ENCODE measurements at regions not wholly inside any gene's neighbourhood (a gene's known extent, or its start where the extent isn't known, plus 50 kb on each side); places are given as distances from the start of the nearest gene placed in this dataset.
"Not testable (repeated sequence)": the region's sequence is repeated elsewhere in the genome, so short reads cannot be mapped to it uniquely, and the experiment has no call there.

GRCh38 chr17:65312718-65313377 lies 175.7 kb downstream of the RGS9 start:
- Histone ChIP-seq H3K9ac (ENCODE audit: low read length in 2 of 2) (no peak overlapping the region), H3K4me3 (ENCODE audit: low read length in 2 of 2) (no peak overlapping the region), H3K9me3 (ENCODE audit: control insufficient read depth in 2 of 2, low read length in 2 of 2) (no peaks in the 10 kb centered on the region), H3K27me3 (ENCODE audit: control insufficient read depth in 1 of 2, insufficient read depth in 2 of 2, low read length in 2 of 2) (no peaks in the 10 kb centered on the region), H3K27ac (ENCODE audit: low read length) (no peak overlapping the region), H3K36me3 (ENCODE audit: control insufficient read depth in 2 of 2, insufficient read depth in 2 of 2, low read length in 2 of 2) (no peaks in the 10 kb centered on the region), H3K4me1 (ENCODE audit: control insufficient read depth, insufficient read depth, low read length) (no peaks in the 10 kb centered on the region)

GRCh38 chr17:65311261-65311660 lies 174.1 kb downstream of the RGS9 start:
- Histone ChIP-seq H3K9me3 (ENCODE audit: control insufficient read depth in 2 of 2, low read length in 2 of 2) (no peaks in the 10 kb centered on the region), H3K4me3 (ENCODE audit: low read length in 2 of 2) (no peak overlapping the region), H3K36me3 (ENCODE audit: control insufficient read depth in 2 of 2, insufficient read depth in 2 of 2, low read length in 2 of 2) (no peaks in the 10 kb centered on the region), H3K9ac (ENCODE audit: low read length in 2 of 2) (no peak overlapping the region), H3K4me1 (ENCODE audit: control insufficient read depth, insufficient read depth, low read length) (no peaks in the 10 kb centered on the region), H3K27me3 (ENCODE audit: control insufficient read depth in 1 of 2, insufficient read depth in 2 of 2, low read length in 2 of 2) (no peaks in the 10 kb centered on the region), H3K27ac (ENCODE audit: low read length) (no peak overlapping the region)

- no peaks in the 10 kb centered on the region for H3K4me1 ChIP-seq (ENCODE audit: control insufficient read depth, insufficient read depth, low read length)
- H3K36me3 ChIP-seq (ENCODE audit: control insufficient read depth in 2 of 2, insufficient read depth in 2 of 2, low read length in 2 of 2): no peaks in the 10 kb centered on the region
- no peak overlapping the region for H3K27ac ChIP-seq (ENCODE audit: low read length)
- H3K27me3 ChIP-seq (ENCODE audit: control insufficient read depth in 1 of 2, insufficient read depth in 2 of 2, low read length in 2 of 2): no peaks in the 10 kb centered on the region
- no peak overlapping the region for H3K4me3 ChIP-seq (ENCODE audit: low read length in 2 of 2)
- H3K9me3 ChIP-seq (ENCODE audit: control insufficient read depth in 2 of 2, low read length in 2 of 2): peaks cover 0 to 3% of the 10 kb centered on the region in 2 donors
- H3K9ac ChIP-seq (ENCODE audit: low read length in 2 of 2): no peak overlapping the region
Observed at GRCh38 chr17:65307961-65308316, 170.8 kb downstream of the RGS9 start.

- H3K27ac ChIP-seq (ENCODE audit: low read length): no peak overlapping the region
- no peaks in the 10 kb centered on the region for H3K4me1 ChIP-seq (ENCODE audit: control insufficient read depth, insufficient read depth, low read length)
- H3K27me3 ChIP-seq (ENCODE audit: control insufficient read depth in 1 of 2, insufficient read depth in 2 of 2, low read length in 2 of 2): no peaks in the 10 kb centered on the region
- H3K9ac ChIP-seq (ENCODE audit: low read length in 2 of 2): no peak overlapping the region
- peaks cover 0 to 3% of the 10 kb centered on the region in 2 donors for H3K9me3 ChIP-seq (ENCODE audit: control insufficient read depth in 2 of 2, low read length in 2 of 2)
- H3K4me3 ChIP-seq (ENCODE audit: low read length in 2 of 2): no peak overlapping the region
- H3K36me3 ChIP-seq (ENCODE audit: control insufficient read depth in 2 of 2, insufficient read depth in 2 of 2, low read length in 2 of 2): no peaks in the 10 kb centered on the region
Observed at GRCh38 chr17:65307081-65307960, 170.2 kb downstream of the RGS9 start.

- peaks cover 0 to 3% of the 10 kb centered on the region in 2 donors for H3K9me3 ChIP-seq (ENCODE audit: control insufficient read depth in 2 of 2, low read length in 2 of 2)
- H3K27ac ChIP-seq (ENCODE audit: low read length): no peak overlapping the region
- H3K4me1 ChIP-seq (ENCODE audit: control insufficient read depth, insufficient read depth, low read length): no peaks in the 10 kb centered on the region
- no peak overlapping the region for H3K9ac ChIP-seq (ENCODE audit: low read length in 2 of 2)
- H3K4me3 ChIP-seq (ENCODE audit: low read length in 2 of 2): no peak overlapping the region
- H3K27me3 ChIP-seq (ENCODE audit: control insufficient read depth in 1 of 2, insufficient read depth in 2 of 2, low read length in 2 of 2): no peaks in the 10 kb centered on the region
- H3K36me3 ChIP-seq (ENCODE audit: control insufficient read depth in 2 of 2, insufficient read depth in 2 of 2, low read length in 2 of 2): no peaks in the 10 kb centered on the region
Observed at GRCh38 chr17:65305778-65306177, 168.6 kb downstream of the RGS9 start.

- Histone ChIP-seq H3K4me3 (ENCODE audit: low read length in 2 of 2) (no peak overlapping the region), H3K9ac (ENCODE audit: low read length in 2 of 2) (no peak overlapping the region), H3K9me3 (ENCODE audit: control insufficient read depth in 2 of 2, low read length in 2 of 2) (peaks cover 0 to 3% of the 10 kb centered on the region in 2 donors), H3K36me3 (ENCODE audit: control insufficient read depth in 2 of 2, insufficient read depth in 2 of 2, low read length in 2 of 2) (no peaks in the 10 kb centered on the region), H3K27me3 (ENCODE audit: control insufficient read depth in 1 of 2, insufficient read depth in 2 of 2, low read length in 2 of 2) (no peaks in the 10 kb centered on the region), H3K4me1 (ENCODE audit: control insufficient read depth, insufficient read depth, low read length) (no peaks in the 10 kb centered on the region), H3K27ac (ENCODE audit: low read length) (no peak overlapping the region)
Observed at GRCh38 chr17:65305116-65305515, 167.9 kb downstream of the RGS9 start.

- H3K36me3 ChIP-seq (ENCODE audit: control insufficient read depth in 2 of 2, insufficient read depth in 2 of 2, low read length in 2 of 2); H3K4me1 ChIP-seq (ENCODE audit: control insufficient read depth, insufficient read depth, low read length); H3K27me3 ChIP-seq (ENCODE audit: control insufficient read depth in 1 of 2, insufficient read depth in 2 of 2, low read length in 2 of 2): not testable (repeated sequence)
Observed at GRCh38 chr17:65301882-65302281, 164.7 kb downstream of the RGS9 start.

GRCh38 chr17:65301184-65301583 lies 164.0 kb downstream of the RGS9 start:
- H3K27me3 ChIP-seq (ENCODE audit: control insufficient read depth in 1 of 2, insufficient read depth in 2 of 2, low read length in 2 of 2): no peaks in the 10 kb centered on the region
- H3K27ac ChIP-seq (ENCODE audit: low read length): no peak overlapping the region
- no peaks in the 10 kb centered on the region for H3K36me3 ChIP-seq (ENCODE audit: control insufficient read depth in 2 of 2, insufficient read depth in 2 of 2, low read length in 2 of 2)
- no peak overlapping the region for H3K4me3 ChIP-seq (ENCODE audit: low read length in 2 of 2)
- no peak overlapping the region for H3K9ac ChIP-seq (ENCODE audit: low read length in 2 of 2)
- H3K4me1 ChIP-seq (ENCODE audit: control insufficient read depth, insufficient read depth, low read length): no peaks in the 10 kb centered on the region
- H3K9me3 ChIP-seq (ENCODE audit: control insufficient read depth in 2 of 2, low read length in 2 of 2): peaks cover 0 to 3% of the 10 kb centered on the region in 2 donors

More at GRCh38 chr17:65301882-65302281, 164.7 kb downstream of the RGS9 start:
- not testable (repeated sequence) for H3K9me3 ChIP-seq (ENCODE audit: control insufficient read depth in 2 of 2, low read length in 2 of 2); H3K27ac ChIP-seq (ENCODE audit: low read length); H3K4me3 ChIP-seq (ENCODE audit: low read length in 2 of 2); H3K9ac ChIP-seq (ENCODE audit: low read length in 2 of 2)

GRCh38 chr17:65297916-65298315 lies 160.7 kb downstream of the RGS9 start:
- H3K9me3 ChIP-seq (ENCODE audit: control insufficient read depth in 2 of 2, low read length in 2 of 2): no peaks in the 10 kb centered on the region
- H3K9ac ChIP-seq (ENCODE audit: low read length in 2 of 2): no peak overlapping the region
- H3K4me1 ChIP-seq (ENCODE audit: control insufficient read depth, insufficient read depth, low read length): peaks cover 7% of the 10 kb centered on the region
- H3K27me3 ChIP-seq (ENCODE audit: control insufficient read depth in 1 of 2, insufficient read depth in 2 of 2, low read length in 2 of 2): no peaks in the 10 kb centered on the region
- H3K27ac ChIP-seq (ENCODE audit: low read length): no peak overlapping the region
- H3K36me3 ChIP-seq (ENCODE audit: control insufficient read depth in 2 of 2, insufficient read depth in 2 of 2, low read length in 2 of 2): no peaks in the 10 kb centered on the region
- no peak overlapping the region for H3K4me3 ChIP-seq (ENCODE audit: low read length in 2 of 2)

GRCh38 chr17:65297384-65297783 lies 160.2 kb downstream of the RGS9 start:
- Histone ChIP-seq H3K27ac (ENCODE audit: low read length) (no peak overlapping the region), H3K36me3 (ENCODE audit: control insufficient read depth in 2 of 2, insufficient read depth in 2 of 2, low read length in 2 of 2) (no peaks in the 10 kb centered on the region)

More at GRCh38 chr17:65297384-65297783, 160.2 kb downstream of the RGS9 start:
- H3K9me3 ChIP-seq (ENCODE audit: control insufficient read depth in 2 of 2, low read length in 2 of 2): no peaks in the 10 kb centered on the region
- H3K4me3 ChIP-seq (ENCODE audit: low read length in 2 of 2): no peak overlapping the region
- no peak overlapping the region for H3K9ac ChIP-seq (ENCODE audit: low read length in 2 of 2)
- peaks cover 7% of the 10 kb centered on the region for H3K4me1 ChIP-seq (ENCODE audit: control insufficient read depth, insufficient read depth, low read length)
- no peaks in the 10 kb centered on the region for H3K27me3 ChIP-seq (ENCODE audit: control insufficient read depth in 1 of 2, insufficient read depth in 2 of 2, low read length in 2 of 2)
